DND-41 (cell line): ENCODE measurements at regions not wholly inside any gene's neighbourhood (a gene's known extent, or its start where the extent isn't known, plus 50 kb on each side); places are given as distances from the start of the nearest gene placed in this dataset.

Experiments used
- ATAC-seq: fragments of 200-7000 bp; cut with Tn5 transposase; 3 replicates; pipeline ENCODE4 v1.9.1; 2021; ENCODE audit warnings: low read depth; ENCODE audit not compliant: insufficient read depth
- DNase-seq: peaks from one replicate; pipeline ENCODE4 v3.0.0-alpha.2; 2020
- H2AFZ ChIP-seq: 2 replicates; pipeline ENCODE4 v1.6.0; 2012; ENCODE audit warnings: low read depth, low read length
- H3K27ac ChIP-seq: 2 replicates; pipeline ENCODE4 v1.5.1; 2012; ENCODE audit warnings: low read length, inconsistent platforms
- H3K27me3 ChIP-seq: fragments of 200-600 bp; sonication (generic); 2 replicates; pipeline ENCODE4 v1.6.0; 2012; ENCODE audit warnings: low read length, mild to moderate bottlenecking, inconsistent platforms; ENCODE audit not compliant: insufficient read depth, poor library complexity
- H3K36me3 ChIP-seq: 2 replicates; pipeline ENCODE4 v1.5.1; 2012; ENCODE audit warnings: low read length, inconsistent platforms; ENCODE audit not compliant: insufficient read depth
- H3K4me1 ChIP-seq: 2 replicates; pipeline ENCODE4 v1.5.1; 2012; ENCODE audit warnings: mild to moderate bottlenecking, low read length; ENCODE audit not compliant: insufficient read depth
- H3K4me2 ChIP-seq: 2 replicates; pipeline ENCODE4 v1.6.0; 2012; ENCODE audit warnings: mild to moderate bottlenecking, moderate library complexity, low read length, inconsistent platforms; ENCODE audit not compliant: insufficient read depth
- H3K4me3 ChIP-seq, 2 experiments: fragments of 200-600 bp in 1 of 2; shearing (Covaris generic) in 1 of 2; 2 replicates each; pipeline ENCODE4 v1.5.1; 2012 to 2016; ENCODE audit warnings: inconsistent platforms in 2 of 2, low read length in 2 of 2, mild to moderate bottlenecking in 2 of 2, low read depth in 1 of 2, moderate library complexity in 1 of 2
- H3K79me2 ChIP-seq: 2 replicates; pipeline ENCODE4 v1.6.0; 2012; ENCODE audit warnings: low read length, inconsistent platforms; ENCODE audit not compliant: insufficient read depth
- H3K9ac ChIP-seq: 2 replicates; pipeline ENCODE4 v1.6.0; 2012; ENCODE audit warnings: low read depth, mild to moderate bottlenecking, inconsistent platforms, low read length, moderate library complexity
- H3K9me3 ChIP-seq: 2 replicates; pipeline ENCODE4 v1.5.1; 2012; ENCODE audit warnings: low read length, moderate library complexity, mild to moderate bottlenecking, inconsistent platforms; ENCODE audit not compliant: insufficient read depth, severe bottlenecking
- H4K20me1 ChIP-seq: 2 replicates; pipeline ENCODE4 v1.6.0; 2012; ENCODE audit warnings: low read length; ENCODE audit not compliant: insufficient read depth
- EZH2 ChIP-seq: IDR thresholded peaks from 3 replicates; pipeline ENCODE4 v1.6.1; 2012; ENCODE audit warnings: borderline replicate concordance, low read depth, mild to moderate bottlenecking, moderate library complexity, low read length, inconsistent platforms; ENCODE audit not compliant: severe bottlenecking
- TF ChIP-seq, protein P1 (sequence below): IDR thresholded peaks from 2 replicates; pipeline ENCODE4 v1.5.1; 2012; ENCODE audit warnings: borderline replicate concordance, low read length, moderate library complexity, mild to moderate bottlenecking; ENCODE audit not compliant: poor library complexity, severe bottlenecking; ENCODE audit errors: extremely low read depth

DNA sequence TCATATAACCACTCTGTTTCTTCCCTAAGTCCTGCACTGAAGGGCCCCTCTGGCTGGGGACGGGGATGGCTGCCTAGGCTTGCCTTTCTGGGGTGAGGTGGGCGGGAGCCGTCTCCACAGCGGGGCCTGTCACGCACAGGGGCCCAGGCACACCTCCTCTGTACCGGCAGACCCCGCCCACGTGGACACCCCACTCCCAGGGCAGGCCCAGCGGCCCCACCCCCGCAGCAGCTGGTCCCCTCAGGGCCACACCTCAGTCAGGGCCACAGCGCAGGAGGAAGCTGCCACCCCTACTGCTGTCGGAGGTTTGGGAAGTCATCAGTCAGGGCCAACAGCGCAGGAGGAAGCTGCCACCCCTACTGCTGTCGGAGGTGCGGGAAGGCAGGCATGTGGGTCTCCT, 257.6 kb upstream of the RAB6C start:
- no peak for DNase-seq
- TF ChIP-seq EZH2: no peak
- TF ChIP-seq, protein P1, sequence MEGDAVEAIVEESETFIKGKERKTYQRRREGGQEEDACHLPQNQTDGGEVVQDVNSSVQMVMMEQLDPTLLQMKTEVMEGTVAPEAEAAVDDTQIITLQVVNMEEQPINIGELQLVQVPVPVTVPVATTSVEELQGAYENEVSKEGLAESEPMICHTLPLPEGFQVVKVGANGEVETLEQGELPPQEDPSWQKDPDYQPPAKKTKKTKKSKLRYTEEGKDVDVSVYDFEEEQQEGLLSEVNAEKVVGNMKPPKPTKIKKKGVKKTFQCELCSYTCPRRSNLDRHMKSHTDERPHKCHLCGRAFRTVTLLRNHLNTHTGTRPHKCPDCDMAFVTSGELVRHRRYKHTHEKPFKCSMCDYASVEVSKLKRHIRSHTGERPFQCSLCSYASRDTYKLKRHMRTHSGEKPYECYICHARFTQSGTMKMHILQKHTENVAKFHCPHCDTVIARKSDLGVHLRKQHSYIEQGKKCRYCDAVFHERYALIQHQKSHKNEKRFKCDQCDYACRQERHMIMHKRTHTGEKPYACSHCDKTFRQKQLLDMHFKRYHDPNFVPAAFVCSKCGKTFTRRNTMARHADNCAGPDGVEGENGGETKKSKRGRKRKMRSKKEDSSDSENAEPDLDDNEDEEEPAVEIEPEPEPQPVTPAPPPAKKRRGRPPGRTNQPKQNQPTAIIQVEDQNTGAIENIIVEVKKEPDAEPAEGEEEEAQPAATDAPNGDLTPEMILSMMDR: no peak
- H2AFZ ChIP-seq: no peak overlapping the region

DNA sequence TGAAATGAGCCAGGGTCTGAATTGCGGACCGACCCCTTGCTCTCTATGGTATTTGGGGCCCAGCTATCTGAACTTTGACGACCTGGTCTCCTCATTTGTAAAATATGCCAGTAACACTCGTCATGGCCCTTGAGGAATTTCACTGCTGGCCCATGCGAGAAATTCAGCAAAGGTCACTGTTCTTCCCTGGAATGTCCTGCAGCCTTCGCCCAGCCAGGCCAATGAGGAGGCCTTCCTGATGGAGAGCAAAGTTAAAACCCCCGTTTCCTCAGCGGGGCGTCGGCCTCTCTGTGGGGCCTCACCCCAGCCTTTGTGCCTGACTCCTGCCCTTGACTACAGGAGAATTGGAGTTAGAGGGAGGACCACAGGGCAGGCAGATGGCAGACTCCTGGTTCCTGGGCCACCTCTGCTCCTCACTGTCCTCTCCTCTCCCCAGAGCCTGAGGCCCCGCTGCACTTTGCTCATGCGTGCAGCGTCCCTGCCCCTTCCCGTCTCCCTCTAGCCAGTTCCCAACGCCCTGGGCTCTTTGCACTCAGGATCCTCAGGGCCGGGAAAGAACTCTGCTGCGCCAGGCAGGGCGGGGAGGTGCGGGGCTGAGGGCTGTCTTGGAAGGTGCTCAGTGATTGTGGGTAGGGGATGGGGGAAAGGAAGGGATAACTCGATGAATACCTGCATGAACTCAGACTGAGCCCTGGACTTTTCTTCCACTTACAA, 257.0 kb upstream of the RAB6C start:
- no peak for ATAC-seq
- Histone ChIP-seq H3K27me3 (peaks cover 13% of the 10 kb centered on the region), H2AFZ (no peak overlapping the region), H4K20me1 (no peaks in the 10 kb centered on the region), H3K9ac (no peak overlapping the region), H3K4me1 (no peaks in the 10 kb centered on the region), H3K27ac (no peak overlapping the region), H3K36me3 (no peaks in the 10 kb centered on the region), H3K79me2 (no peaks in the 10 kb centered on the region), H3K4me3 (no peak overlapping the region), H3K4me2 (no peak overlapping the region), H3K9me3 (no peaks in the 10 kb centered on the region)
- TF ChIP-seq EZH2: no peak
- TF ChIP-seq, protein P1: no peak
- DNase-seq: no peak

More for the DNA sequence above, 257.6 kb upstream of the RAB6C start:
- Histone ChIP-seq H3K27ac (no peak overlapping the region), H3K9me3 (no peaks in the 10 kb centered on the region), H3K27me3 (peaks cover 13% of the 10 kb centered on the region), H3K79me2 (no peaks in the 10 kb centered on the region), H3K4me3 (no peak overlapping the region), H4K20me1 (no peaks in the 10 kb centered on the region), H3K4me2 (no peak overlapping the region), H3K4me1 (no peaks in the 10 kb centered on the region), H3K36me3 (no peaks in the 10 kb centered on the region), H3K9ac (no peak overlapping the region)
- no peak for ATAC-seq

DNA sequence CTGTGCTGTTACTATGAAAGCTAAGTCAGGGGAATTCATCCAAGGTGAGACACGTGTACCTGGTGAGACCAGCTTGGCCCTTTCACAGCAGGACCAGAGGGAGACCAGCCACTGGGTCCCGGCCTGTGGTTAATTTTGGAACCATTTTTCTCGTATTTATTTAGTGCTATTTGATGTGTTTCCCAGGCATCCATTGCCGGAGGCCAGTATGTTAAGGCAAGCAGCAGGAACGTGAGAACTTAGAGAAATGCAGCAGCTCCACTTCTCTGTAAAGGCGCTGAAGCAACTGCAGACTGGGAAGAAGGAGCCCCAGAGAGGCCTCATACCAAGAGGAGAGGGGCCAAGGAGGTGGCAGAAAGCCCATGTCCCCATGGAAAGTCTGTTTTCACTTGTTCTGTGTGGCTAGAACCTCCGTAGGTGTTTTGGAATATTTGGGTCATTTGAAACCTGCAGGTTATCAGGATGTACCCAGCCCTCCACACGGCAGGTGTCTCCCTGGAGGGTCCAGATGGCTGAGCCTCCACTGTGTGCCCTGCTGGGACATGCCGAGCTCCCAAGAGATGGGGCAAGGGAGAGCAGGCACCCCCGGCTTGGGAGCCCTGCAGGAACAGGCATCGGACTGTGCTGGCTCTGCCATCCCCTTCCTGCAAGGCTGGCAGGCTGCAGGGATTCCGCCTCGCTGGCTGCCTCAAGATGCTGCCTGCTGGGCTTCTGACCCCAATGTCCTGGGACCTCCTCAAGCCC, 256.0 kb upstream of the RAB6C start:
- H3K9me3 ChIP-seq: no peaks in the 10 kb centered on the region
- H3K36me3 ChIP-seq: no peaks in the 10 kb centered on the region
- ATAC-seq: no peak
- H3K4me1 ChIP-seq: no peaks in the 10 kb centered on the region
- no peaks in the 10 kb centered on the region for H3K79me2 ChIP-seq
- TF ChIP-seq, protein P1: no peak
- no peak for TF ChIP-seq EZH2
- DNase-seq: no peak
- H3K9ac ChIP-seq: no peak overlapping the region
- H2AFZ ChIP-seq: no peak overlapping the region
- peaks cover 7% of the 10 kb centered on the region for H3K27me3 ChIP-seq
- H3K4me3 ChIP-seq: no peak overlapping the region
- H4K20me1 ChIP-seq: no peaks in the 10 kb centered on the region
- H3K27ac ChIP-seq: no peak overlapping the region
- no peak overlapping the region for H3K4me2 ChIP-seq
